ENCODE measurements at regions not wholly inside any gene's neighbourhood (a gene's known extent, or its start where the extent isn't known, plus 50 kb on each side); places are given as distances from the start of the nearest gene placed in this dataset.

GRCh38 chr15:91523596-91523995 is 329.9 kb upstream of the SLCO3A1 start:
- no peak for DNase-seq

GRCh38 chr15:91524534-91524933 is 329.0 kb upstream of the SLCO3A1 start:
- DNase-seq = no peak

- DNase-seq = no peak
Observed at GRCh38 chr15:91525751-91526150, 327.8 kb upstream of the SLCO3A1 start.

GRCh38 chr15:91526424-91526823 is 327.1 kb upstream of the SLCO3A1 start:
- no peak for DNase-seq

GRCh38 chr15:91528801-91529200 is 324.7 kb upstream of the SLCO3A1 start:
- DNase-seq = peak in 1 of 3 experiments; percentile 11

- DNase-seq = peak in 1 of 3 experiments; percentile 30
Observed at GRCh38 chr15:91529534-91529933, 324.0 kb upstream of the SLCO3A1 start.

- DNase-seq = no peak
Observed at GRCh38 chr15:91530279-91530678, 323.2 kb upstream of the SLCO3A1 start.

GRCh38 chr15:91530956-91531582 is 322.4 kb upstream of the SLCO3A1 start:
- no peak for DNase-seq

GRCh38 chr15:91534235-91534634 is 319.3 kb upstream of the SLCO3A1 start:
- no peak for DNase-seq

GRCh38 chr15:91534976-91535375 is 318.5 kb upstream of the SLCO3A1 start:
- no peak for DNase-seq

- DNase-seq = no peak
Observed at GRCh38 chr15:91535856-91536500, 317.5 kb upstream of the SLCO3A1 start.

- peak in 2 of 3 experiments; percentile 24 to 70 for DNase-seq
Observed at GRCh38 chr15:91537856-91538255, 315.7 kb upstream of the SLCO3A1 start.

GRCh38 chr15:91538782-91539181 is 314.7 kb upstream of the SLCO3A1 start:
- no peak for DNase-seq

GRCh38 chr15:91541286-91541685 is 312.2 kb upstream of the SLCO3A1 start:
- DNase-seq = no peak

GRCh38 chr15:91542226-91542625 is 311.3 kb upstream of the SLCO3A1 start:
- no peak for DNase-seq

- no peak for DNase-seq
Observed at GRCh38 chr15:91547356-91547755, 306.2 kb upstream of the SLCO3A1 start.

- DNase-seq = peak in 1 of 3 experiments; percentile 79
Observed at GRCh38 chr15:91548549-91548948, 305.0 kb upstream of the SLCO3A1 start.

- DNase-seq = no peak
Observed at GRCh38 chr15:91549581-91549980, 303.9 kb upstream of the SLCO3A1 start.

- peak; percentile 35 to 83 (median 62) for DNase-seq
Observed at GRCh38 chr15:91552555-91552954, 301.0 kb upstream of the SLCO3A1 start.

- DNase-seq = peak; percentile 67 to 99 (median 95)
Observed at GRCh38 chr15:91553196-91553854, 300.2 kb upstream of the SLCO3A1 start.

- no peak for DNase-seq
Observed at GRCh38 chr15:91555312-91555711, 298.2 kb upstream of the SLCO3A1 start.

- DNase-seq = no peak
Observed at GRCh38 chr15:91556926-91557325, 296.6 kb upstream of the SLCO3A1 start.

GRCh38 chr15:91559066-91559465 is 294.4 kb upstream of the SLCO3A1 start:
- DNase-seq = no peak

Data from NCI-H1417 (cell line).